Mesendoderm (in vitro differentiated cells): ENCODE measurements at regions not wholly inside any gene's neighbourhood (a gene's known extent, or its start where the extent isn't known, plus 50 kb on each side); places are given as distances from the start of the nearest gene placed in this dataset.
"Not testable (repeated sequence)": the region's sequence is repeated elsewhere in the genome, so short reads cannot be mapped to it uniquely, and the experiment has no call there.

Experiments used
- DNase-seq: peaks from one replicate; pipeline ENCODE4 v3.0.0; 2013
- H2AK5ac ChIP-seq: 2 replicates; pipeline ENCODE4 v1.6.1; 2013; ENCODE audit warnings: low read length, inconsistent platforms
- H2BK120ac ChIP-seq: 2 replicates; pipeline ENCODE4 v1.6.1; 2013; ENCODE audit warnings: low read depth, mild to moderate bottlenecking, low read length, moderate library complexity, mixed read lengths
- H2BK15ac ChIP-seq: replicated peaks from 2 replicates; pipeline ENCODE4 v1.6.1; 2013; ENCODE audit warnings: low read depth, mild to moderate bottlenecking, moderate library complexity
- H2BK5ac ChIP-seq: 2 replicates; pipeline ENCODE4 v1.6.1; 2013; ENCODE audit warnings: low read length, inconsistent platforms
- H3K18ac ChIP-seq: 2 replicates; pipeline ENCODE4 v1.6.1; 2013; ENCODE audit warnings: mild to moderate bottlenecking, low read length, mixed read lengths
- H3K23ac ChIP-seq: one replicate; pipeline ENCODE4 v1.6.1; 2013; ENCODE audit warnings: low read length
- H3K27ac ChIP-seq: 2 replicates; pipeline ENCODE4 v1.5.1; 2013; ENCODE audit warnings: low read depth, mild to moderate bottlenecking, inconsistent platforms, low read length, moderate library complexity
- H3K27me3 ChIP-seq: 2 replicates; pipeline ENCODE4 v1.6.1; 2013; ENCODE audit warnings: low read length, control low read depth, mild to moderate bottlenecking, inconsistent platforms; ENCODE audit not compliant: insufficient read depth, poor library complexity
- H3K36me3 ChIP-seq: 2 replicates; pipeline ENCODE4 v1.6.1; 2013; ENCODE audit warnings: low read length, inconsistent platforms; ENCODE audit not compliant: control insufficient read depth, insufficient read depth
- H3K4ac ChIP-seq: one replicate; pipeline ENCODE4 v1.6.1; 2013; ENCODE audit warnings: low read depth, mild to moderate bottlenecking, low read length, moderate library complexity
- H3K4me1 ChIP-seq: 2 replicates; pipeline ENCODE4 v1.6.1; 2013; ENCODE audit warnings: low read depth, low read length, inconsistent platforms; ENCODE audit not compliant: control insufficient read depth
- H3K4me2 ChIP-seq: 2 replicates; pipeline ENCODE4 v1.6.1; 2013; ENCODE audit warnings: low read length
- H3K4me3 ChIP-seq: 2 replicates; pipeline ENCODE4 v1.5.1; 2013; ENCODE audit warnings: mild to moderate bottlenecking, low read length
- H3K56ac ChIP-seq: one replicate; pipeline ENCODE4 v1.6.1; 2013; ENCODE audit warnings: low read length
- H3K79me1 ChIP-seq: 2 replicates; pipeline ENCODE4 v1.6.1; 2013; ENCODE audit warnings: low read length, inconsistent platforms
- H3K79me2 ChIP-seq: 2 replicates; pipeline ENCODE4 v1.6.1; 2013; ENCODE audit warnings: mild to moderate bottlenecking, low read length; ENCODE audit not compliant: control insufficient read depth, insufficient read depth
- H3K9ac ChIP-seq: 2 replicates; pipeline ENCODE4 v1.6.1; 2013; ENCODE audit warnings: low read length, inconsistent platforms
- H4K5ac ChIP-seq: one replicate; pipeline ENCODE4 v1.6.1; 2013; ENCODE audit warnings: low read length
- H4K8ac ChIP-seq: one replicate; pipeline ENCODE4 v1.6.1; 2013; ENCODE audit warnings: low read depth, mild to moderate bottlenecking, control low read depth, low read length, moderate library complexity
- WGBS: extraction: QIAGEN DNeasy Blood & Tissue Kit; methylation state at CpG from one replicate; pipeline ENCODE4 v1.1.7; 2013; ENCODE audit warnings: low lambda C conversion rate, missing lambda C conversion rate; ENCODE audit not compliant: insufficient coverage; ENCODE audit errors: extremely low coverage; 5-methylcytosine and 5-hydroxymethylcytosine counted together

DNA sequence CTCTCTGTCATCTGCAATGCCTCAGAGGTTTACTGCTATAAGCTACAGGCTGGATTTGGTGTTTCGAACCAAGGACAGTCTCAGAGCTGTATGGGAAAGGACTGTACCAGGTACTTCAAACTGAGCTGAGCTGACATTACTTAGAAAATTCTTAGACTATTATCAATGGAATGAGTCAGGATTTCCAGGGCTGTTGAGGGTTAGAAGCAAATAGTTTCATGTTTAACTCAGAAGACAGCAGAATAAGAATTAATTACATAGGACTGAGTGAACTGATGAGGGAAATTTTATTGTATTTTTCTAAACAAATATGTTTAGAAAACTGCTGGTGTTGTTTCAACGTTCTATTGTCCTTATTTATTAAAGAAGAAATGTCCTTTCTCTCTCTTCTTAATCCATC lies 74.3 kb upstream of the CAPZB start:
- no peak overlapping the region for H4K8ac ChIP-seq
- no peak overlapping the region for H3K4me2 ChIP-seq
- H3K4me3 ChIP-seq = no peak overlapping the region
- H3K9ac ChIP-seq = no peak overlapping the region
- H2BK120ac ChIP-seq = no peak overlapping the region
- H4K5ac ChIP-seq = no peak overlapping the region
- no peak overlapping the region for H2AK5ac ChIP-seq
- no CpG with 5 or more reads among the region's 2 CpGs for WGBS
- no peak overlapping the region for H3K4ac ChIP-seq
- H3K27me3 ChIP-seq = no peaks in the 10 kb centered on the region
- H3K36me3 ChIP-seq = no peaks in the 10 kb centered on the region
- no peaks in the 10 kb centered on the region for H3K79me1 ChIP-seq
- no peak overlapping the region for H3K27ac ChIP-seq
- DNase-seq = no peak
- no peak overlapping the region for H3K18ac ChIP-seq
- H3K79me2 ChIP-seq = no peaks in the 10 kb centered on the region
- H3K4me1 ChIP-seq = no peaks in the 10 kb centered on the region
- no peak overlapping the region for H3K56ac ChIP-seq
- H2BK15ac ChIP-seq = no peak overlapping the region
- no peak overlapping the region for H3K23ac ChIP-seq
- H2BK5ac ChIP-seq = no peak overlapping the region

DNA sequence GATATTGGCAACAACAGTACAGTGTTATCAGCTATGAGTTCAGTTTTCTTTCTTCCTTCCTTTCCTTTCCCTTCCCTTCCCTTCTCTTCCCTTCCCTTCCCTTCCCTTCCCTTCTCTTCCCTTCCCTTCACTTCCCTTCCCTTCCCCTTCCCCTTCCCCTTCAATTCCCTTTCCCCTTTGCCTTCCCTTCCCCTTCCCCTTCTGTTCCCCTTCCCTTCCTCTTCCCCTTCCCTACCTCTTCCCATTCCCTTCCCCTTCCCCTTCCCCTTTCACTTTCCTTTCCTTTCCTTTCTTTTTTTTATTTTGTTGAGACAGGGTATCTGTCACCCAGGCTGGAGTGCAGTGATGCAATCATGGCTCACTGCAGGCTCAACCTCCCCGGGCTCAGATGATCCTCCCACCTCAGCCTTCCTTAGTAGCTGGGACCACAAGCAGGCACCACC lies 72.3 kb upstream of the CAPZB start:
- Histone ChIP-seq H3K23ac (no peak overlapping the region), H3K27ac (no peak overlapping the region), H4K8ac (no peak overlapping the region), H3K79me1 (no peaks in the 10 kb centered on the region), H4K5ac (no peak overlapping the region), H2BK5ac (no peak overlapping the region), H3K4me3 (no peak overlapping the region), H3K4me2 (no peak overlapping the region), H3K79me2 (no peaks in the 10 kb centered on the region), H3K27me3 (no peaks in the 10 kb centered on the region), H2BK120ac (no peak overlapping the region), H3K4ac (no peak overlapping the region), H3K9ac (no peak overlapping the region), H3K18ac (no peak overlapping the region), H3K4me1 (no peaks in the 10 kb centered on the region), H2AK5ac (no peak overlapping the region), H3K36me3 (no peaks in the 10 kb centered on the region), H2BK15ac (no peak overlapping the region), H3K56ac (no peak overlapping the region)
- DNase-seq = no peak
- WGBS = no CpG with 5 or more reads among the region's 1 CpG

DNA sequence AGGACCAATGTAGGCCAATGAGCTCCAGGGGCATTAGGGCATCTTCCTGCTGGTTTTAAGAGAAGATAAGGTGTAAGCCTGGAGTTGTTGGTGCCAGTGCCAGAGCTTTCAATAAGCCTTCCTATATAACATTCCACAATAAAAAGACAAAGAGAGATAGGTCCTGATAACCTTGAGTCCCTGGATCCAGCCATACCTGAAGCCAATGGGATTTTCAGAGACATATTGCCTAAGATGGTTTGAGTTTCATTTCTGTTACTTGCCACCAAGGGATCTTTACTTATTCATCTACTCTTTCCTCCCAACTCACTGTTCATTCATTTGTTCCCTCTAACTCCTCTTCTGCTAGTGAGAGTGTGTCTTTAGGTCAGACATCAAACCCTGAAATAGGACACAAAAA lies 68.8 kb upstream of the CAPZB start:
- no peak overlapping the region for H2BK5ac ChIP-seq
- H3K36me3 ChIP-seq = no peaks in the 10 kb centered on the region
- H4K5ac ChIP-seq = no peak overlapping the region

DNA sequence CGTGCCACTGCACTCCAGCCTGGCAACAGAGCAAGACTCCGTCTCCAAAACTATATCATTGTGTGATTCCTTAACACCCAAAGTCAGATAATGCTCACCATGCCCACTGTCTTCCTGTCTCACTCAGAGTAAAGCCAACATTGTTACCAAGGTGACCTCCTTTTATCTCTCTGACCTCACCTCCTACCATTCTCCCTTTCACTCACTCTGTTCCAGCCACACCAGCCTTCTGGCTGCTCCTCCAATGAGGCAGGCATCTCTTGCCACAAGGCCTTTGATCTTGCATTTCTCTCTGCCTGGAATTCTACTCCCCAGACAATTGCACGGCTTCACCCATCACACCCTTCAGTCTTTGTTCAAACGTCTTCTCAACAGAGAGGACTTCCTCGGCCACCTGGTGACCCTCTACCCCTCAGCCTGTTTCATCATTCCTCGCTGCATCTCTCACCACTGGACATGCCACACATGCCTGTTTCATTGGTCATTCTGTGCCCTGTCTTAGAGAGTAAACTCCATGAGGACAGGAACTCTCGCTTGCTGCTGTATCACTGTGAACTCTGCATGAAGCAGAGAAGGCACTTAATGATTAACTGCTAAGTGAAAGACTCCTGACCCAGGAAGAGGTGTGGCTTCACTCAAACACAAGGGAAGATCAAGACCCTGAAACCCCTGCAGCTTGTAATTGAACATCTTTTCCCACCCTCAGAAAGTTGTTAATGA lies 67.1 kb upstream of the CAPZB start:
- Histone ChIP-seq H3K23ac (no peak overlapping the region), H2BK120ac (no peak overlapping the region), H2BK15ac (no peak overlapping the region), H2BK5ac (no peak overlapping the region), H4K5ac (no peak overlapping the region), H4K8ac (no peak overlapping the region), H3K79me2 (no peaks in the 10 kb centered on the region), H2AK5ac (no peak overlapping the region), H3K4me3 (no peak overlapping the region), H3K56ac (no peak overlapping the region), H3K36me3 (no peaks in the 10 kb centered on the region), H3K27me3 (no peaks in the 10 kb centered on the region), H3K4ac (no peak overlapping the region), H3K27ac (no peak overlapping the region), H3K79me1 (no peaks in the 10 kb centered on the region), H3K9ac (no peak overlapping the region), H3K4me2 (no peak overlapping the region), H3K4me1 (no peaks in the 10 kb centered on the region), H3K18ac (no peak overlapping the region)
- DNase-seq = peak; percentile 34
- WGBS = no CpG with 5 or more reads among the region's 7 CpGs

More for the DNA sequence above, 68.8 kb upstream of the CAPZB start:
- no peak overlapping the region for H3K4me3 ChIP-seq
- H3K18ac ChIP-seq = no peak overlapping the region
- H3K56ac ChIP-seq = no peak overlapping the region
- no peak overlapping the region for H3K4ac ChIP-seq
- no peak overlapping the region for H4K8ac ChIP-seq
- H3K4me1 ChIP-seq = no peaks in the 10 kb centered on the region
- no peak overlapping the region for H3K4me2 ChIP-seq
- H3K79me2 ChIP-seq = no peaks in the 10 kb centered on the region
- H3K27me3 ChIP-seq = no peaks in the 10 kb centered on the region
- H2AK5ac ChIP-seq = no peak overlapping the region
- no peak for DNase-seq
- H3K79me1 ChIP-seq = no peaks in the 10 kb centered on the region
- no peak overlapping the region for H3K9ac ChIP-seq
- H3K27ac ChIP-seq = no peak overlapping the region
- H2BK120ac ChIP-seq = no peak overlapping the region
- H2BK15ac ChIP-seq = no peak overlapping the region
- H3K23ac ChIP-seq = no peak overlapping the region

DNA sequence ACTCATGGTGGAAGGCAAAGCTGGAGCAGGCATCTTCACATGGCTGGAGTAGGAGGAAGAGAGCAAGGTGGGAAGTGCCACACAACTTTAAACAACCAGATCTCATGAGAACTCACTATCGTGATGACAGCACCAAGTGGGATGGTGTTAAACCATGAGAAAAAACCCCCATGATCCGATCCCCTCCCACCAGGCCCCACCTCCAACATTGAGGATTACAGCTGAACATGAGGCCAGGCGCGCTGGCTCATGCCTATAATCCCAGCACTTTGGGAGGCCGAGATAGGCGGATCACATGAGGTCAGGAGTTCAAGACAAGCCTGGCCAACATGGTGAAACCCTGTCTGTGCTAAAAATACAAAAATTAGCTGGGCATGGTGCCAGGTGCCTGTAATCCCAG lies 66.5 kb upstream of the CAPZB start:
- H4K8ac ChIP-seq, H2BK5ac ChIP-seq, H3K4me3 ChIP-seq, H3K4me2 ChIP-seq, H3K9ac ChIP-seq, H3K36me3 ChIP-seq, H3K4me1 ChIP-seq, H3K4ac ChIP-seq, H3K79me2 ChIP-seq, H3K79me1 ChIP-seq, H4K5ac ChIP-seq, H2AK5ac ChIP-seq, H3K18ac ChIP-seq, H3K23ac ChIP-seq, H2BK15ac ChIP-seq, H3K27ac ChIP-seq, H3K56ac ChIP-seq, H3K27me3 ChIP-seq, H2BK120ac ChIP-seq, DNase-seq: not testable (repeated sequence)
- no CpG with 5 or more reads among the region's 6 CpGs for WGBS

DNA sequence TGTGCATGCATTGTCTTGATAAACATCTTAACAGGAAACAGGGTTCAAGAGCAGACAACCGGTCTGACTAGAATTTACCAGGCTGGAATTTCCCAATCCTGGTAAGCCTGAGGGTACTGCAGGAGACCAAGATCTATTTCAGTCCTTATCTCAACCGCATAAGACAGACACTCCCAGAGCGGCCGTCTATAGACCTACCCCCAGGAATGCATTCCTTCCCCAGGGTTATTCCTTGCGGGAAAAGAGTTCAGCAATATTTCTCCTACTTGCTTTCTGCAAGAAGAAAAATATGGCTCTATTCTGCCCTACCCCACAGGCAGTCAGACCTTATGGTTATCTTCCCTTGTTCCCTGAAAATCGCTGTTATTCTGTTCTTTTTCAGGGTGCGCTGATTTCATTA lies 65.1 kb upstream of the CAPZB start:
- not testable (repeated sequence) for H3K56ac ChIP-seq, H3K4me1 ChIP-seq, DNase-seq, H2BK5ac ChIP-seq, H3K36me3 ChIP-seq, H3K4me2 ChIP-seq, H3K4me3 ChIP-seq, H3K4ac ChIP-seq, H2BK15ac ChIP-seq, H3K79me2 ChIP-seq, H3K18ac ChIP-seq, H4K5ac ChIP-seq, H3K79me1 ChIP-seq, H2AK5ac ChIP-seq, H3K9ac ChIP-seq, H3K23ac ChIP-seq, H2BK120ac ChIP-seq, H4K8ac ChIP-seq, H3K27me3 ChIP-seq, H3K27ac ChIP-seq
- WGBS = no CpG with 5 or more reads among the region's 7 CpGs
